GM06990 (cell line): ENCODE measurements at regions not wholly inside any gene's neighbourhood (a gene's known extent, or its start where the extent isn't known, plus 50 kb on each side); places are given as distances from the start of the nearest gene placed in this dataset.

Source experiments
- DNase-seq: peaks from one replicate; pipeline ENCODE4 v3.0.0-alpha.2; 2011; ENCODE audit not compliant: insufficient read length; ENCODE audit errors: extremely low read depth
- H3K27me3 ChIP-seq: replicated peaks from 2 replicates; pipeline ENCODE4 v1.6.0; 2011; ENCODE audit warnings: low read length; ENCODE audit not compliant: control insufficient read depth, insufficient read depth
- H3K36me3 ChIP-seq: 2 replicates; pipeline ENCODE4 v1.5.1; 2011; ENCODE audit warnings: low read length; ENCODE audit not compliant: control insufficient read depth, insufficient read depth
- H3K4me3 ChIP-seq: replicated peaks from 2 replicates; pipeline ENCODE4 v1.5.1; 2011; ENCODE audit warnings: low read depth, mild to moderate bottlenecking, control low read depth, low read length
- TF ChIP-seq, protein P1 (sequence below): IDR thresholded peaks from 2 replicates; pipeline ENCODE4 v1.5.1; 2011; ENCODE audit warnings: low read length, control low read depth, mild to moderate bottlenecking, inconsistent platforms; ENCODE audit not compliant: insufficient read depth, poor library complexity, severe bottlenecking

DNA sequence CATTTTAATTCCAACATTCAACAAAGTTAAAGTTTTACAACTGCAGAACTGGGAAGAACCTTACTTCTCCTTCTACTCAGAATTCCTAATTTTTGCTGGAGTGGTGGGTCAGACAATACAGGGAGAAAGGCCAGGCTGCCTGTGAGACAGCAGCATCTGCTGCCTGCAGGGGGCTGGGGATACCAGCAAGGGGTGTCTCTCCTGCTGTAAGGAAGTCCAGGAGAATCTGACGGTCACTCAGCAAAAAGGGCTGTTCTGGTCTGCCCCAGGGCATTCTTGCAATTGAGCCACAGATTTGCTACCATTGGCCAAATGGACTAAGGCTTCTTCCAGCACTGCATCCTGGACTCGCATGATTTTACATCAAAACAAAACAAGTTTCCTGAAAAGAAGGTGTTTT is 426.6 kb upstream of the CDH11 start:
- TF ChIP-seq, protein P1, sequence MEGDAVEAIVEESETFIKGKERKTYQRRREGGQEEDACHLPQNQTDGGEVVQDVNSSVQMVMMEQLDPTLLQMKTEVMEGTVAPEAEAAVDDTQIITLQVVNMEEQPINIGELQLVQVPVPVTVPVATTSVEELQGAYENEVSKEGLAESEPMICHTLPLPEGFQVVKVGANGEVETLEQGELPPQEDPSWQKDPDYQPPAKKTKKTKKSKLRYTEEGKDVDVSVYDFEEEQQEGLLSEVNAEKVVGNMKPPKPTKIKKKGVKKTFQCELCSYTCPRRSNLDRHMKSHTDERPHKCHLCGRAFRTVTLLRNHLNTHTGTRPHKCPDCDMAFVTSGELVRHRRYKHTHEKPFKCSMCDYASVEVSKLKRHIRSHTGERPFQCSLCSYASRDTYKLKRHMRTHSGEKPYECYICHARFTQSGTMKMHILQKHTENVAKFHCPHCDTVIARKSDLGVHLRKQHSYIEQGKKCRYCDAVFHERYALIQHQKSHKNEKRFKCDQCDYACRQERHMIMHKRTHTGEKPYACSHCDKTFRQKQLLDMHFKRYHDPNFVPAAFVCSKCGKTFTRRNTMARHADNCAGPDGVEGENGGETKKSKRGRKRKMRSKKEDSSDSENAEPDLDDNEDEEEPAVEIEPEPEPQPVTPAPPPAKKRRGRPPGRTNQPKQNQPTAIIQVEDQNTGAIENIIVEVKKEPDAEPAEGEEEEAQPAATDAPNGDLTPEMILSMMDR, result no peak
- DNase-seq, result no peak
- H3K36me3 ChIP-seq, result no peaks in the 10 kb centered on the region
- H3K4me3 ChIP-seq, result no peak overlapping the region
- no peaks in the 10 kb centered on the region for H3K27me3 ChIP-seq

DNA sequence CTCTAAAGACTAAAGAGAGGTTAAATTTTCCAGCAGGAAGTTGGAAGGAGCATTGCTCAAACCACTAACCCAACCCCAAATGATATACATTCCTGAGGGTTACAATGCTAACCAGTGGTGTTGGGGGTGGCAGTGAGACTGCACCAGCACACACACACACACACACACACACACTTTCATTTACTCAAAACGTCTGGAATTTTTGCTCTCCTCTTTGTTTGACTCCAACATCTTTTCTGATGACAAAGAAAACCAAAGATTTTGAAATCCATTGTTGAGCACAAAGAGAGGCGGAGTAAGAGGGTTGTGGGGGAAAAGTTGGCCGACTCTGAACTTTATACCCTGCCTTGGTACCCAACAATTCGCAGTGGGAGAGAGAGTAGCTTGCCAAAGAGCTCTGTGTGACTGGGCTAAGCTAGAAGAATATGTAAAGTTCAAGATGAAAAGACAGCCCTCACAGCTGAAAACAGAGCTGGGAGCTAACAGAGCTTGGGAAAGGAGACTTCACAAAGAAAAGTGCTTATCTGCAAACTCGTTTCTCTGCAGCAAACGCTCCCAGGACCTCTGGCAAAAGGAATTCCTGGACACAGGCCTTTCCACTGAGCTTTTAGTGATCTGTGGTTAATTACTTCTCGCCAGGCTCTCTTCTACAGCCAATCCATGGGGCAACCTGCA is 426.0 kb upstream of the CDH11 start:
- no peak for DNase-seq

DNA sequence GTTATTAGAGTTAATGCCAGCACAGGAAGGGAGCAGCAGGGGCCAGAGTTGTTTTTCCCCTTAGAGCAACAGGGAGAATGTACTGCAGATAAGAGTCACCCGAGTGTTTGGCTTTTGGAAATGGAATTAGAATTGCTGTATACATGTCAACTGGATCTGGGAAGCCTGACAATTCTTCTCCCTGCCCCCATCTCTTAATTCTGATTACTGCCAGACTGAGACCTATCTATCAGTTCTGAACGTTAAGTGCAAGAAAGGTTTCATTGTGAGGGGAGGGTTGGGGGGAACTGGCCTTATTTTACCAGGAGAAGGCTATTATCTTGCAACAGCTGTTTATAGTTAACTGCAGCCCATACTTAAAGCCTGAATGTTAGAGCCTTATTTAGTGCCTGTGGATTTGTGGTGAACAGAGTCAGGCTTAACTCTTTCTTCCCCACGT is 424.5 kb upstream of the CDH11 start:
- no peak overlapping the region for H3K4me3 ChIP-seq
- H3K36me3 ChIP-seq, result no peaks in the 10 kb centered on the region
- no peaks in the 10 kb centered on the region for H3K27me3 ChIP-seq
- no peak for DNase-seq
- TF ChIP-seq, protein P1, result no peak

More for the DNA sequence above, 426.0 kb upstream of the CDH11 start:
- TF ChIP-seq, protein P1, result no peak
- H3K36me3 ChIP-seq, result no peaks in the 10 kb centered on the region
- H3K27me3 ChIP-seq, result no peaks in the 10 kb centered on the region
- no peak overlapping the region for H3K4me3 ChIP-seq

DNA sequence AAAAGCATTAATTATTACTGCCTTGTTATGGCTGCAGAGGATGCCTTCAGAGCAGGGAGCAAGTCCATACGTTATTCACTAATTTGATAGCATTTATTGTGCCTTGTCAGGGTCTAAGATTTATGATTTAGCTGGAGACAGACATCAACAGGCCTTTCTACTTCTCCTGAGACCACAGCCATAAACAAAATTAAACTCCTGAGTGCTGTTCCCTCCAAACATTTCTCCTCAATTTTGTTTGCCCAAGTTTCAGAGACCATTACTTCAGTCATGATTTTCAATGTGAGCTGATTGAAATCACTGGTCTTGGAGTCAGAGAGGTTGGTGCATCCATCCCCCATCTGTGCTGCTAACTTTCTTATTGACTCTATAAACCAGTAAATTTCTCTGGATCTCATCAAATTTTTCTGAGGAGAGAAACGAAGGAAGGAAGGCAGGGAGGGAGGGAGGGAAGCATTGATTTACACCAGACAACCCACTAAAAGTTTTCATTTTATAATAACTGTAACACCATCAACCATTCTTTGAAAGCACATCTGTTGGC is 423.6 kb upstream of the CDH11 start:
- H3K4me3 ChIP-seq, result no peak overlapping the region
- TF ChIP-seq, protein P1, result no peak
- no peak for DNase-seq
- no peaks in the 10 kb centered on the region for H3K36me3 ChIP-seq
- no peaks in the 10 kb centered on the region for H3K27me3 ChIP-seq

DNA sequence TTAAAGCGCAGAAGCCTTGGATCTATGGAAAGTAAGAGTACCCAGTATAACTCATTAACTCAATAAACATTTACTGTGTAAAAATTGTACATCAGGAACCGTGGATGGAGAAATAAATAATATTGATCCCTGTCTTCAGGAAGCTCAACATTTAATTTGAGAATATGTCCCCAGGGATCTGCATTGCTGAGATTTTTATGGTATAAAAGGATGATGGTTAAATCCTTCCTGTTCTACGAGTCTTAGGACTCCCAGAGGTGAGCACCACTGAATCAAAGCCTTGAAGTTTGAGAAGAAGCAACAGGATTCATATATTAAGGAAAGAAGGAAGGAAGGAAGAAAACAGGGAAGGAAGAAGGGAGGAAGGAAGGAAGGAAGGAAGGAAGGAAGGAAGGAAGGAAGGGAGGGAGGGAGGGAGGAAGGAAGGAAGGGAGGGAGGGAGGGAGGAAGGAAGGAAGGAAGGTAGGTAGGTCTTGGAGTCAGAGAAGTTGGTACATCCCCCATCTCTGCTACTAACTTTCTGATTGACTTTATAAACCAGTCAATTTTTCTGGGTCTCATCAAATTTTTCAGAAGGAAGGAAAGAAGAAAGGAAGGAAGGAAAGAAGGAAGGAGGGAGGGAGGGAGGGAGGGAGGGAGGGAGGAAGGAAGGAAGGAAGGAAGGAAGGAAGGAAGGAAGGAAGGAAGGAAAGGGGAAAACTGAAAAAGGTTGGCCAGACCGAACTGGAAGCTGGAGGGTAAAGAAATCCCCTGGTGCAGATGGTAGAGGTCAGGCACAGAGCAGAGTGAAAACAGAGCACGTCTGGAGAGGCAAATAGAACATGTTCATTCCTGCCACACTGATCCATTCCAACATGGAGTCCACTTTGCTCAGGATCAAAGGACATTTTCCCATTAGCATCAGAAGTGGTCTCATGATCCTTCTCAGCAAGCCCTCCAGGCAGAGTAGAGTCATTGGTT is 422.2 kb upstream of the CDH11 start:
- DNase-seq, result no peak
- Histone ChIP-seq H3K27me3 (no peaks in the 10 kb centered on the region), H3K4me3 (no peak overlapping the region), H3K36me3 (no peaks in the 10 kb centered on the region)
- TF ChIP-seq, protein P1, result no peak
